Vagina (tissue), 2 donors: ENCODE measurements at regions not wholly inside any gene's neighbourhood (a gene's known extent, or its start where the extent isn't known, plus 50 kb on each side); places are given as distances from the start of the nearest gene placed in this dataset.

Experiments
- DNase-seq, 2 donors: peaks; one replicate each; pipeline ENCODE4 v3.0.0-alpha.2; 2017; ENCODE audit errors: extremely low spot score in 2 of 2
- H3K27ac ChIP-seq: fragments of 200-600 bp; sonication (generic); one replicate; pipeline ENCODE4 v1.5.1; 2019
- H3K27me3 ChIP-seq: fragments of 200-600 bp; sonication (generic); one replicate; pipeline ENCODE4 v1.5.1; 2019
- H3K36me3 ChIP-seq, 2 donors: fragments of 200-600 bp; sonication (generic); one replicate each; pipeline ENCODE4 v1.5.1; 2017 to 2019
- H3K4me1 ChIP-seq: fragments of 200-600 bp; sonication (generic); one replicate; pipeline ENCODE4 v1.5.1; 2019
- H3K4me3 ChIP-seq, 2 donors: fragments of 200-600 bp; sonication (generic); 1 replicate in 1 of 2; 2 replicates in 1 of 2; pipeline ENCODE4 v1.5.1; 2016 to 2019
- H3K9me3 ChIP-seq: fragments of 200-600 bp; sonication (generic); one replicate; pipeline ENCODE4 v1.5.1; 2019
- POLR2A ChIP-seq, 2 donors: fragments of 450-650 bp; IDR thresholded peaks; one replicate each; pipeline ENCODE4 v1.6.1; 2017; ENCODE audit warnings: antibody characterized with exemption in 2 of 2, mild to moderate bottlenecking in 2 of 2, moderate library complexity in 2 of 2
- POLR2AphosphoS5 ChIP-seq, 2 donors: sonication (generic); formaldehyde crosslinking; IDR thresholded peaks; one replicate each; pipeline ENCODE4 v1.9.0; 2017; ENCODE audit warnings: antibody characterized with exemption in 2 of 2, mild to moderate bottlenecking in 2 of 2, low read depth in 1 of 2; ENCODE audit not compliant: insufficient read depth in 1 of 2
- intact Hi-C: fragments of 100-400 bp; cut with DNase I; formaldehyde crosslinking; loops from one replicate; pipeline ENCODE4 v1.15.1; 2023
- TF ChIP-seq, protein P1 (sequence below), 3 experiments: fragments of 450-650 bp in 2 of 3; fragments of 200-600 bp in 1 of 3; sonication (generic) in 1 of 3; IDR thresholded peaks; one replicate each; pipeline ENCODE4 v1.5.1; 2017 to 2019; ENCODE audit warnings: antibody characterized with exemption in 3 of 3, mild to moderate bottlenecking in 2 of 3, moderate library complexity in 2 of 3

GRCh38 chr3:168307893-168308292 lies 212.2 kb upstream of the GOLIM4 start:
- Histone ChIP-seq H3K27me3 (no peaks in the 10 kb centered on the region), H3K36me3 (no peaks in the 10 kb centered on the region), H3K4me1 (no peaks in the 10 kb centered on the region), H3K4me3 (no peak overlapping the region), H3K27ac (no peak overlapping the region), H3K9me3 (no peaks in the 10 kb centered on the region)
- intact Hi-C loops: no loop called here
- no peak for DNase-seq
- TF ChIP-seq, protein P1, sequence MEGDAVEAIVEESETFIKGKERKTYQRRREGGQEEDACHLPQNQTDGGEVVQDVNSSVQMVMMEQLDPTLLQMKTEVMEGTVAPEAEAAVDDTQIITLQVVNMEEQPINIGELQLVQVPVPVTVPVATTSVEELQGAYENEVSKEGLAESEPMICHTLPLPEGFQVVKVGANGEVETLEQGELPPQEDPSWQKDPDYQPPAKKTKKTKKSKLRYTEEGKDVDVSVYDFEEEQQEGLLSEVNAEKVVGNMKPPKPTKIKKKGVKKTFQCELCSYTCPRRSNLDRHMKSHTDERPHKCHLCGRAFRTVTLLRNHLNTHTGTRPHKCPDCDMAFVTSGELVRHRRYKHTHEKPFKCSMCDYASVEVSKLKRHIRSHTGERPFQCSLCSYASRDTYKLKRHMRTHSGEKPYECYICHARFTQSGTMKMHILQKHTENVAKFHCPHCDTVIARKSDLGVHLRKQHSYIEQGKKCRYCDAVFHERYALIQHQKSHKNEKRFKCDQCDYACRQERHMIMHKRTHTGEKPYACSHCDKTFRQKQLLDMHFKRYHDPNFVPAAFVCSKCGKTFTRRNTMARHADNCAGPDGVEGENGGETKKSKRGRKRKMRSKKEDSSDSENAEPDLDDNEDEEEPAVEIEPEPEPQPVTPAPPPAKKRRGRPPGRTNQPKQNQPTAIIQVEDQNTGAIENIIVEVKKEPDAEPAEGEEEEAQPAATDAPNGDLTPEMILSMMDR (IDR thresholded peaks at IDR 0.05): no peak
- TF ChIP-seq POLR2AphosphoS5 (IDR thresholded peaks at IDR 0.05; ENCODE audit: insufficient read depth in 1 of 2, low read depth in 1 of 2) (no peak), POLR2A (IDR thresholded peaks at IDR 0.05) (no peak)

GRCh38 chr3:168295027-168295426 lies 199.3 kb upstream of the GOLIM4 start:
- H3K4me1 ChIP-seq: no peaks in the 10 kb centered on the region
- no peak overlapping the region for H3K4me3 ChIP-seq
- H3K9me3 ChIP-seq: no peaks in the 10 kb centered on the region
- TF ChIP-seq POLR2AphosphoS5 (IDR thresholded peaks at IDR 0.05; ENCODE audit: insufficient read depth in 1 of 2, low read depth in 1 of 2) (no peak), POLR2A (IDR thresholded peaks at IDR 0.05) (no peak)
- TF ChIP-seq, protein P1 (IDR thresholded peaks at IDR 0.05): no peak
- no peaks in the 10 kb centered on the region for H3K27me3 ChIP-seq
- H3K27ac ChIP-seq: no peak overlapping the region
- intact Hi-C loops: no loop called here
- H3K36me3 ChIP-seq: no peaks in the 10 kb centered on the region
- no peak for DNase-seq

- no peak for DNase-seq
- no peak for TF ChIP-seq POLR2AphosphoS5 (IDR thresholded peaks at IDR 0.05; ENCODE audit: insufficient read depth in 1 of 2, low read depth in 1 of 2)
- no peak for TF ChIP-seq POLR2A (IDR thresholded peaks at IDR 0.05)
- TF ChIP-seq, protein P1 (IDR thresholded peaks at IDR 0.05): no peak
- Histone ChIP-seq H3K27ac (no peak overlapping the region), H3K4me1 (no peaks in the 10 kb centered on the region), H3K27me3 (no peaks in the 10 kb centered on the region), H3K4me3 (no peak overlapping the region), H3K9me3 (no peaks in the 10 kb centered on the region), H3K36me3 (no peaks in the 10 kb centered on the region)
- intact Hi-C loops: no loop called here
Measured at GRCh38 chr3:168292296-168292695, 196.6 kb upstream of the GOLIM4 start.

GRCh38 chr3:168289471-168290008 lies 193.8 kb upstream of the GOLIM4 start:
- TF ChIP-seq, protein P1 (IDR thresholded peaks at IDR 0.05): no peak
- TF ChIP-seq POLR2AphosphoS5 (IDR thresholded peaks at IDR 0.05; ENCODE audit: insufficient read depth in 1 of 2, low read depth in 1 of 2) (no peak), POLR2A (IDR thresholded peaks at IDR 0.05) (no peak)
- DNase-seq: no peak
- Histone ChIP-seq H3K27me3 (no peaks in the 10 kb centered on the region), H3K9me3 (no peaks in the 10 kb centered on the region), H3K27ac (no peak overlapping the region), H3K4me3 (no peak overlapping the region), H3K36me3 (no peaks in the 10 kb centered on the region), H3K4me1 (no peaks in the 10 kb centered on the region)
- intact Hi-C loops: no loop called here

DNA sequence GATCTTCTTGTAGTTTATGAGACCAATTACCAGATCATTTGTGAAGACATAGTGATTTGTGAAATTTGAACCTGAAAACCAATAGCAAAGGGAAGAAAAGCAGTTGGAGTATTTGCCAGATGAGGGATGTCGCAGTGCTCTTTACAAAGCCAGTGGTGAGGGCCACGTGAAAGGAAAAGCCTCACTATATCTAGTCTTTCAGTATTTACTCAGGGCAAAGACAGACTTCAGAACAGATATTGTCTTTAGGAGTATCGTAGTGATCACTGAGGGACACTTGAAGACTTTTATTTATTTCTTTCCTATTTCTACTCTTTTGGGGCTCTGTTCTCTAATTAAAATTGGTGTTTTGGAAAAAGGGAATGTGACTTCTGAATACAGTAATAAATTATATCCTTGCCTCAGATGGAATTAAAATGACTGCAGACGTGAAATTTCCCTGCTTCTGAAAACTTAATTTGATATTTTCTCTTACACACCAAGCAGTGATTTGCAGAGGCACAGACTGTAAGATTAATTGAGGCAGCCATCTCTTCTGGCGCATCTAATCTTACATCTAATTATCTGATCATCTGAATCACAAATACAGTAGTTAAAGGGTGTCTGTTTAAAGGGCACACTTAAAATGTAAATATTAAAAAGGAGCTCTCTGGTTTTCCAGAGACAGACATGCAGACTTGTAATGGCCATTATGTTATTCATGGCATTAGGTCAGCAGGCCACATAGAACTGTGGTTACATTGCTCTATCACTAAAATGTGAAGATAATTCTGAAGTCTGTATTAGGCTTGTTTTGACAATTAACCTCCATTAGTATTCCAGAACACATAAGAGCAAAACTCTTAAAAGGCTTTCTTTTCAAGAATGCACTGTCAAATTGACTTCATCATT lies 193.0 kb upstream of the GOLIM4 start:
- no peaks in the 10 kb centered on the region for H3K36me3 ChIP-seq
- no peaks in the 10 kb centered on the region for H3K27me3 ChIP-seq
- intact Hi-C loops: no loop called here
- TF ChIP-seq POLR2AphosphoS5 (IDR thresholded peaks at IDR 0.05; ENCODE audit: insufficient read depth in 1 of 2, low read depth in 1 of 2): no peak
- TF ChIP-seq, protein P1 (IDR thresholded peaks at IDR 0.05): no peak
- no peak for TF ChIP-seq POLR2A (IDR thresholded peaks at IDR 0.05)
- no peaks in the 10 kb centered on the region for H3K4me1 ChIP-seq
- no peaks in the 10 kb centered on the region for H3K9me3 ChIP-seq
- H3K4me3 ChIP-seq: no peak overlapping the region
- DNase-seq: no peak
- no peak overlapping the region for H3K27ac ChIP-seq
